Immature natural killer cell (primary cell): ENCODE measurements at regions not wholly inside any gene's neighbourhood (a gene's known extent, or its start where the extent isn't known, plus 50 kb on each side); places are given as distances from the start of the nearest gene placed in this dataset.
A peak's percentile ranks its signal among the peaks of the same experiment; 100 is the strongest.

ENCODE experiments used
- DNase-seq, 3 donors: peaks; one replicate each; pipeline ENCODE4 v3.0.0; 2022; ENCODE audit warnings: mixed read lengths in 1 of 3
- H3K27ac Mint-ChIP-seq, 6 donors: one replicate each; pipeline ENCODE4 v1.8.0; 2020; ENCODE audit warnings: mixed read lengths in 6 of 6, mild to moderate bottlenecking in 5 of 6, inconsistent platforms in 4 of 6, moderate library complexity in 3 of 6
- H3K27me3 Mint-ChIP-seq, 3 donors: one replicate each; pipeline ENCODE4 v1.8.0; 2020 to 2021; ENCODE audit warnings: low read depth in 3 of 3, mild to moderate bottlenecking in 3 of 3, mixed read lengths in 3 of 3, moderate library complexity in 3 of 3, inconsistent platforms in 1 of 3
- H3K36me3 Mint-ChIP-seq, 3 donors: one replicate each; pipeline ENCODE4 v1.8.0; 2020; ENCODE audit warnings: mixed read lengths in 3 of 3, inconsistent platforms in 2 of 3, mild to moderate bottlenecking in 2 of 3
- H3K4me1 Mint-ChIP-seq, 2 donors: one replicate each; pipeline ENCODE4 v1.8.0; 2020; ENCODE audit warnings: inconsistent platforms in 2 of 2, mild to moderate bottlenecking in 2 of 2, mixed read lengths in 2 of 2, moderate library complexity in 1 of 2
- H3K4me3 Mint-ChIP-seq, 5 donors: one replicate each; pipeline ENCODE4 v1.8.0; 2020; ENCODE audit warnings: mild to moderate bottlenecking in 5 of 5, mixed read lengths in 5 of 5, inconsistent platforms in 3 of 5, moderate library complexity in 3 of 5
- H3K9me3 Mint-ChIP-seq, 6 donors: one replicate each; pipeline ENCODE4 v1.8.0; 2020; ENCODE audit warnings: mild to moderate bottlenecking in 6 of 6, mixed read lengths in 6 of 6, inconsistent platforms in 4 of 6, moderate library complexity in 3 of 6

- Mint-ChIP-seq H3K4me1 (peaks cover 9% of the 10 kb centered on the region in 2 donors), H3K27me3 (peaks cover 2% of the 10 kb centered on the region in 3 donors), H3K9me3 (no peaks in the 10 kb centered on the region), H3K4me3 (no peak overlapping the region), H3K27ac (no peak overlapping the region), H3K36me3 (peaks cover 0 to 2% (median 0%) of the 10 kb centered on the region in 3 donors)
- DNase-seq: no peak
Observed at GRCh38 chr2:12817870-12818269, 101.1 kb downstream of the TRIB2 start.

GRCh38 chr2:12818416-12819102 lies 101.8 kb downstream of the TRIB2 start:
- Mint-ChIP-seq H3K4me3 (no peak overlapping the region), H3K27me3 (peaks cover 2% of the 10 kb centered on the region in 3 donors), H3K4me1 (peaks cover 9% of the 10 kb centered on the region in 2 donors), H3K27ac (no peak overlapping the region), H3K9me3 (no peaks in the 10 kb centered on the region), H3K36me3 (peaks cover 0 to 2% (median 0%) of the 10 kb centered on the region in 3 donors)
- DNase-seq: no peak

GRCh38 chr2:12819103-12819475 lies 102.4 kb downstream of the TRIB2 start:
- H3K27me3 Mint-ChIP-seq: peaks cover 2 to 3% (median 2%) of the 10 kb centered on the region in 3 donors
- no peak overlapping the region for H3K4me3 Mint-ChIP-seq
- H3K9me3 Mint-ChIP-seq: no peaks in the 10 kb centered on the region
- DNase-seq: no peak
- no peaks in the 10 kb centered on the region for H3K36me3 Mint-ChIP-seq
- H3K4me1 Mint-ChIP-seq: peaks cover 9% of the 10 kb centered on the region in 2 donors
- H3K27ac Mint-ChIP-seq: no peak overlapping the region

GRCh38 chr2:12819721-12820120 lies 103.0 kb downstream of the TRIB2 start:
- Mint-ChIP-seq H3K36me3 (no peaks in the 10 kb centered on the region), H3K27me3 (peaks cover 2 to 3% (median 2%) of the 10 kb centered on the region in 3 donors), H3K27ac (no peak overlapping the region), H3K9me3 (no peaks in the 10 kb centered on the region), H3K4me3 (no peak overlapping the region), H3K4me1 (peaks cover 9% of the 10 kb centered on the region in 2 donors)
- no peak for DNase-seq

GRCh38 chr2:12821656-12822055 lies 104.9 kb downstream of the TRIB2 start:
- peaks cover 2 to 3% (median 2%) of the 10 kb centered on the region in 3 donors for H3K27me3 Mint-ChIP-seq
- DNase-seq: no peak
- H3K4me3 Mint-ChIP-seq: no peak overlapping the region
- peaks cover 9% of the 10 kb centered on the region in 2 donors for H3K4me1 Mint-ChIP-seq
- H3K36me3 Mint-ChIP-seq: no peaks in the 10 kb centered on the region
- no peaks in the 10 kb centered on the region for H3K9me3 Mint-ChIP-seq
- H3K27ac Mint-ChIP-seq: no peak overlapping the region

DNA sequence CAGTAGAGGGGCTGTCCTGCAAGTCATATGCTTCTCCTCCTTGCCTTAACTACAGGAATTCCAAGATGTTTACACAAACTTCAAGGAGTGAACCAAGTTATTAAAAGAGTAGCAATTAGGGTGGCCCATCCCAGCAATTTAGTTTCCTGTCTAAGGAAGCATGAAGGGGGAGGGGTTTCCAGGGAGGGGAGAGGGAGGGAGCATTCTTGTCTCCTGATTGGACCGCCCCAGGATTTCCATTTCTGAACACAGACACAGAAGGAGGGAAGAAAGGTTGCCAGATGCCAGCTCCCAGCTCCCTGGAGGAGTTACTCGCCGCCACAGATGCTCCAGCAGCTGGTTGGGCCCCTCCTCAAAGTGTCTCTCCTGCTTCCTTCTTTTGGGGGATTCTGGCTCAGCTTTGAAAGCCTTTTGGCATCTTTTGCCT lies 107.6 kb downstream of the TRIB2 start:
- Mint-ChIP-seq H3K4me3 (no peak overlapping the region), H3K9me3 (no peaks in the 10 kb centered on the region), H3K4me1 (peaks cover 5 to 7% of the 10 kb centered on the region in 2 donors), H3K36me3 (no peaks in the 10 kb centered on the region), H3K27me3 (peaks cover 0 to 6% (median 1%) of the 10 kb centered on the region in 3 donors), H3K27ac (no peak overlapping the region)
- no peak for DNase-seq

- Mint-ChIP-seq H3K27ac (no peak overlapping the region), H3K4me1 (peaks cover 0 to 2% of the 10 kb centered on the region in 2 donors), H3K27me3 (peaks cover 0 to 6% (median 1%) of the 10 kb centered on the region in 3 donors), H3K36me3 (no peaks in the 10 kb centered on the region), H3K4me3 (peak overlapping the region in 1 of 5 donors; percentile 5), H3K9me3 (no peaks in the 10 kb centered on the region)
- no peak for DNase-seq
Observed at GRCh38 chr2:12824778-12825379, 108.1 kb downstream of the TRIB2 start.

DNA sequence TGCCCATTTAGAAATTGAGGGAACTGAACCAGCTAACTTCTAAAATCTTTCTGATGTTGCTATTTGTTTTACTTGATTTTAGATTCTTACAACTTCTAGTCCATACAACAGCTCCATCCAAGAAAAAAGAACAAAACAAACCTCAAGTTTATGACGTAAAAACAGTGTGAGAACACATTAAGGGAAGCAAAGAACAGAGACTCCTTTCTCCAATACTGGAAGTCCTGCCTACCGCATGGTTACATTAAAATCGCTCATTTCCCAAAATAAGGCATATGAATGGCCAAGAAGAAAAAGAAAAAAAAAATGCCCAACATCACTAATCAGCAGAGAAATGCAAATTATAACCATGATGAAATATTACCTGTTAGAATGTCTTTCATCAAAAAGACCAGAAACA lies 110.0 kb downstream of the TRIB2 start:
- DNase-seq: no peak
- no peak overlapping the region for H3K27ac Mint-ChIP-seq
- H3K4me3 Mint-ChIP-seq: no peak overlapping the region
- H3K9me3 Mint-ChIP-seq: no peaks in the 10 kb centered on the region
- peaks cover 0 to 4% (median 1%) of the 10 kb centered on the region in 3 donors for H3K27me3 Mint-ChIP-seq
- no peaks in the 10 kb centered on the region for H3K4me1 Mint-ChIP-seq
- no peaks in the 10 kb centered on the region for H3K36me3 Mint-ChIP-seq

DNA sequence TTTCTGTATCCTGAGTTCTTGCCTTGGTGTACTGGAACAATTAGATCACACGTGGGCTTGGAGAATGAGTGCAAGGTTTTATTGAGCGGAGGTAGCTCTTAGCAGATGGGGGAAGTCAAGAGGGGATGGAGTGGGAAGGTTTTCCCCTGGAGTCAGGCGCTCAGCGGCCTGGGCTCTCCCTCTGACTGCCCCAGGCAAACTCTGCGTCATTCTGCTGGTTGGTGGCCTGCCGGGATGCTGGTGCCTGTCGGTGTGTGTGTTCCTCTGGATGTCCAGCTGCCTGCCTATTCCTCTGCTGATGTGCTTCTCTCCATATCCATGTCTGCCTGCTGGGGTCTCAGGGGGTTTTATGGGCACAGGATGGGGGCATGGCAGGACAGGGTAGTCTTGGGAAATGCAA lies 111.0 kb downstream of the TRIB2 start:
- no peaks in the 10 kb centered on the region for H3K4me1 Mint-ChIP-seq
- H3K27ac Mint-ChIP-seq: no peak overlapping the region
- H3K36me3 Mint-ChIP-seq: no peaks in the 10 kb centered on the region
- DNase-seq: no peak
- H3K27me3 Mint-ChIP-seq: peaks cover 0 to 4% (median 1%) of the 10 kb centered on the region in 3 donors
- H3K4me3 Mint-ChIP-seq: no peak overlapping the region
- H3K9me3 Mint-ChIP-seq: no peaks in the 10 kb centered on the region

- no peaks in the 10 kb centered on the region for H3K4me1 Mint-ChIP-seq
- no peak overlapping the region for H3K27ac Mint-ChIP-seq
- no peak for DNase-seq
- H3K27me3 Mint-ChIP-seq: peaks cover 0 to 5% (median 0%) of the 10 kb centered on the region in 3 donors
- no peaks in the 10 kb centered on the region for H3K36me3 Mint-ChIP-seq
- H3K9me3 Mint-ChIP-seq: peaks cover 0 to 5% (median 0%) of the 10 kb centered on the region in 6 donors
- H3K4me3 Mint-ChIP-seq: no peak overlapping the region
Observed at GRCh38 chr2:12828980-12829379, 112.2 kb downstream of the TRIB2 start.

- H3K27me3 Mint-ChIP-seq: peaks cover 0 to 8% (median 0%) of the 10 kb centered on the region in 3 donors
- H3K4me1 Mint-ChIP-seq: no peaks in the 10 kb centered on the region
- H3K4me3 Mint-ChIP-seq: no peak overlapping the region
- no peak overlapping the region for H3K27ac Mint-ChIP-seq
- H3K36me3 Mint-ChIP-seq: no peaks in the 10 kb centered on the region
- H3K9me3 Mint-ChIP-seq: peaks cover 0 to 5% (median 0%) of the 10 kb centered on the region in 6 donors
- DNase-seq: no peak
Observed at GRCh38 chr2:12831016-12831415, 114.3 kb downstream of the TRIB2 start.

DNA sequence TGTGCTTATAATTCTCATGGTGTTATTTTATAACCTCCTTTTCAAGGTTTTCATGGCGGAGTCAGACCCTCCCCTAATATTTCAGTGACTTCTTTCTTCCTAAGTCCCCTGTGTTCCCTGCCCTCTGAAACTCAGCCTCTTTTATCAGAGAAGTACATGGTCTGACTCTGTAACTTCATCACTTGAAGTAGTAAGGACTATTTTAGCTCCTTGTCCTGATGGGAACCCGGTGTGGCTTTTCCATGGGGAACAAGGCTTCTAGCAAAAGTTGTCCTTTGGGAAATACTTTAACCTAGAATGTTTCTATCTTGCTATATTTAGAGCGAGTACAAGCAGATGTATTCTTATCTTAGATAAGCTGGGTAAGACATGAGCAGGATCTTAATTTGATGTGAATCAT lies 117.5 kb downstream of the TRIB2 start:
- peaks cover 0 to 5% (median 0%) of the 10 kb centered on the region in 6 donors for H3K9me3 Mint-ChIP-seq
- no peaks in the 10 kb centered on the region for H3K36me3 Mint-ChIP-seq
- no peak overlapping the region for H3K4me3 Mint-ChIP-seq
- H3K27me3 Mint-ChIP-seq: peaks cover 0 to 4% (median 1%) of the 10 kb centered on the region in 3 donors
- H3K27ac Mint-ChIP-seq: no peak overlapping the region
- no peaks in the 10 kb centered on the region for H3K4me1 Mint-ChIP-seq
- DNase-seq: no peak

- Mint-ChIP-seq H3K9me3 (peaks cover 0 to 5% (median 0%) of the 10 kb centered on the region in 6 donors), H3K27ac (no peak overlapping the region), H3K4me3 (no peak overlapping the region), H3K4me1 (no peaks in the 10 kb centered on the region), H3K36me3 (peaks cover 0 to under 1% (median 0%) of the 10 kb centered on the region in 3 donors), H3K27me3 (peaks cover 0 to 4% (median 3%) of the 10 kb centered on the region in 3 donors)
- DNase-seq: no peak
Observed at GRCh38 chr2:12835733-12836132, 119.0 kb downstream of the TRIB2 start.

- Mint-ChIP-seq H3K27me3 (peaks cover 2 to 9% (median 2%) of the 10 kb centered on the region in 3 donors), H3K36me3 (peaks cover 0 to 8% (median 0%) of the 10 kb centered on the region in 3 donors), H3K4me3 (no peak overlapping the region), H3K9me3 (no peaks in the 10 kb centered on the region), H3K27ac (no peak overlapping the region), H3K4me1 (no peaks in the 10 kb centered on the region)
- no peak for DNase-seq
Observed at GRCh38 chr2:12839339-12839738, 122.6 kb downstream of the TRIB2 start.
